ENCODE measurements at regions not wholly inside any gene's neighbourhood (a gene's known extent, or its start where the extent isn't known, plus 50 kb on each side); places are given as distances from the start of the nearest gene placed in this dataset.

DNA sequence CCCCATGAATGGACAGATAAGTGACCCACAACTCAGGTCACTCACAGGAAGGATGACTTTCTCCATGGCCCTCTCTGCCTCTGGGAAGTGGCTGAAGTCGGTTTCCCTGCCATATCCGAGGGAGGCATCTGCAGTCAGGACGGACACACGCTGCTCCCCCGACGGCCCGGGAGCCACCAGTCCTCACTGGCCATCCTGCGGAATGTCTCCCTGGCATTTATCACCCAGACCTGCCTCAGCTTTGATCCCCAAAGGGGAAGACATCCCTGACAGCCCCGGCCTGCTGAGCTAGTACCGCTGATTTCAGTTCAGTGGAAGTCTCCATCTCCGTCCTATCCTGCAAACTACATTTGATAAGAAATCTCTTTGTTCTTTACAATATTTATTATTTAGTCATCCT is 339.5 kb upstream of the MKI67 start:
- TF ChIP-seq, protein P1, sequence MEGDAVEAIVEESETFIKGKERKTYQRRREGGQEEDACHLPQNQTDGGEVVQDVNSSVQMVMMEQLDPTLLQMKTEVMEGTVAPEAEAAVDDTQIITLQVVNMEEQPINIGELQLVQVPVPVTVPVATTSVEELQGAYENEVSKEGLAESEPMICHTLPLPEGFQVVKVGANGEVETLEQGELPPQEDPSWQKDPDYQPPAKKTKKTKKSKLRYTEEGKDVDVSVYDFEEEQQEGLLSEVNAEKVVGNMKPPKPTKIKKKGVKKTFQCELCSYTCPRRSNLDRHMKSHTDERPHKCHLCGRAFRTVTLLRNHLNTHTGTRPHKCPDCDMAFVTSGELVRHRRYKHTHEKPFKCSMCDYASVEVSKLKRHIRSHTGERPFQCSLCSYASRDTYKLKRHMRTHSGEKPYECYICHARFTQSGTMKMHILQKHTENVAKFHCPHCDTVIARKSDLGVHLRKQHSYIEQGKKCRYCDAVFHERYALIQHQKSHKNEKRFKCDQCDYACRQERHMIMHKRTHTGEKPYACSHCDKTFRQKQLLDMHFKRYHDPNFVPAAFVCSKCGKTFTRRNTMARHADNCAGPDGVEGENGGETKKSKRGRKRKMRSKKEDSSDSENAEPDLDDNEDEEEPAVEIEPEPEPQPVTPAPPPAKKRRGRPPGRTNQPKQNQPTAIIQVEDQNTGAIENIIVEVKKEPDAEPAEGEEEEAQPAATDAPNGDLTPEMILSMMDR (IDR thresholded peaks at IDR 0.05; ENCODE audit: control extremely low read depth, extremely low read depth): no peak
- Histone ChIP-seq H3K4me1 (ENCODE audit: control insufficient read depth in 5 of 5, insufficient read depth in 5 of 5, low read length in 5 of 5) (no peaks in the 10 kb centered on the region), H3K4me3 (no peak overlapping the region), H3K27me3 (ENCODE audit: control insufficient read depth in 3 of 3, insufficient read depth in 3 of 3, low read length in 2 of 3) (peaks cover 0 to 5% (median 4%) of the 10 kb centered on the region in 3 donors), H3K27ac (ENCODE audit: low read depth in 1 of 2, low read length in 1 of 2) (no peak overlapping the region), H3K9ac (ENCODE audit: insufficient read depth in 1 of 2, low read length in 2 of 2) (no peak overlapping the region), H3K9me3 (ENCODE audit: control insufficient read depth in 4 of 4, insufficient read depth in 3 of 4, low read length in 3 of 4) (peaks cover 0 to 3% (median 0%) of the 10 kb centered on the region in 4 donors), H3K36me3 (ENCODE audit: control insufficient read depth in 4 of 4, insufficient read depth in 4 of 4, low read length in 4 of 4) (no peaks in the 10 kb centered on the region)
- DNase-seq: no peak
- 77 to 80% methylated on average over 11 of the region's 11 CpGs for WGBS, 2 donors
- ATAC-seq (ENCODE audit: insufficient read depth, low FRiP score): no peak

DNA sequence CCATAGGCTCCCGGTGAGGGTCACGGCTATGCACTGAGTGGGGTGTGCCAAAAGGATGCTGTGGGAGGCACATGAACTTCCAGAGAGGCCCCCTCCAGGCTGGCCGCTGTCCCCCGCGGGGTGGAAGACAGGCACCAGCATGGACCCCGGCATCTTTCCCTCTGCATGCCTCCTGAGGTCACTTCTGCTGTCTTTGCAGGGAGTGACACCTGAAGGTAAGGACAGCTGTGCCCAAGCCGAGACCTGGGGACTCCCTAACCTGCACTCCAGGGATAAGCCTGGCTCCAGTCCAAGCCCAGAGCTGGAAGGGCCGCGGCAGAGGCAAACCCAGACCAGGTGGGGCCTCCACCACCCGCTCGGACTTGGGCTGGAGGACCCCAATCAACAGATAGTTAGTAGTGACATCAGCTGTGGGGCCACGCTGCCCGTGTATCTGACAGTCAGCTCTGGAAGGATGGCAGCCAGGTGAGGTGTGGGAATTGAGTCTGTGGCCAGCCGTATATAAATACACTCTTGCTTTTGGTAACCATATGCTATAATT is 340.7 kb upstream of the MKI67 start:
- ATAC-seq (ENCODE audit: insufficient read depth, low FRiP score) (no peak), DNase-seq (no peak)
- TF ChIP-seq, protein P1 (IDR thresholded peaks at IDR 0.05; ENCODE audit: control extremely low read depth, extremely low read depth): no peak
- no peak overlapping the region for H3K9ac ChIP-seq (ENCODE audit: insufficient read depth in 1 of 2, low read length in 2 of 2)
- 90 to 96% methylated on average over 14 of the region's 14 CpGs for whole genome bisulfite sequencing, 2 donors
- no peak overlapping the region for H3K27ac ChIP-seq (ENCODE audit: low read depth in 1 of 2, low read length in 1 of 2)
- no peak overlapping the region for H3K4me3 ChIP-seq
- H3K9me3 ChIP-seq (ENCODE audit: control insufficient read depth in 4 of 4, insufficient read depth in 3 of 4, low read length in 3 of 4): peaks cover 0 to 3% (median 0%) of the 10 kb centered on the region in 4 donors
- peaks cover 0 to 9% (median 4%) of the 10 kb centered on the region in 3 donors for H3K27me3 ChIP-seq (ENCODE audit: control insufficient read depth in 3 of 3, insufficient read depth in 3 of 3, low read length in 2 of 3)
- H3K4me1 ChIP-seq (ENCODE audit: control insufficient read depth in 5 of 5, insufficient read depth in 5 of 5, low read length in 5 of 5): no peaks in the 10 kb centered on the region
- no peaks in the 10 kb centered on the region for H3K36me3 ChIP-seq (ENCODE audit: control insufficient read depth in 4 of 4, insufficient read depth in 4 of 4, low read length in 4 of 4)

DNA sequence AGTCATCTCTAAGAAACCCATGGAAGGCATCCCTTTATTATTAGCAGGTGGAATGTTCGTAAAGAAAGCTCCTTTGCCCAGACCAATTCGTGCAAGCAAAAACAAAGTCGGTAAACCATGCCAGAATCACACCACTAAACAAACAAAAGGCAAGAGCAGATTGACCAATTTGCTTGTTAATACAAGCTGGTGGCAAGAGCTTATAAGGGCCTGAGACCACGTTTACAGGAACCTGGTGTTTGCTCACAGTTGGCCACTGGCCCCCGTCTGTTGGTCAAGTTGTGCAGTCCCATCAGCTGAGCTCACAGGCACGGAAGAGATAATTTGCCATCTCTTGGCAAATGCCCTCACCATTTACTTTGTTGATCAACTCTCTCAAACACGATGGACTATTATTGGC is 342.2 kb upstream of the MKI67 start:
- Histone ChIP-seq H3K4me1 (ENCODE audit: control insufficient read depth in 5 of 5, insufficient read depth in 5 of 5, low read length in 5 of 5) (no peaks in the 10 kb centered on the region), H3K36me3 (ENCODE audit: control insufficient read depth in 4 of 4, insufficient read depth in 4 of 4, low read length in 4 of 4) (no peaks in the 10 kb centered on the region), H3K9ac (ENCODE audit: insufficient read depth in 1 of 2, low read length in 2 of 2) (no peak overlapping the region), H3K27me3 (ENCODE audit: control insufficient read depth in 3 of 3, insufficient read depth in 3 of 3, low read length in 2 of 3) (peaks cover 0 to 5% (median 4%) of the 10 kb centered on the region in 3 donors), H3K4me3 (no peak overlapping the region), H3K9me3 (ENCODE audit: control insufficient read depth in 4 of 4, insufficient read depth in 3 of 4, low read length in 3 of 4) (peaks cover 0 to 3% (median under 1%) of the 10 kb centered on the region in 4 donors), H3K27ac (ENCODE audit: low read depth in 1 of 2, low read length in 1 of 2) (no peak overlapping the region)
- DNase-seq (no peak), ATAC-seq (ENCODE audit: insufficient read depth, low FRiP score) (no peak)
- WGBS, 2 donors: 68 to 85% methylated on average over 7 of the region's 7 CpGs
- TF ChIP-seq, protein P1 (IDR thresholded peaks at IDR 0.05; ENCODE audit: control extremely low read depth, extremely low read depth): no peak

DNA sequence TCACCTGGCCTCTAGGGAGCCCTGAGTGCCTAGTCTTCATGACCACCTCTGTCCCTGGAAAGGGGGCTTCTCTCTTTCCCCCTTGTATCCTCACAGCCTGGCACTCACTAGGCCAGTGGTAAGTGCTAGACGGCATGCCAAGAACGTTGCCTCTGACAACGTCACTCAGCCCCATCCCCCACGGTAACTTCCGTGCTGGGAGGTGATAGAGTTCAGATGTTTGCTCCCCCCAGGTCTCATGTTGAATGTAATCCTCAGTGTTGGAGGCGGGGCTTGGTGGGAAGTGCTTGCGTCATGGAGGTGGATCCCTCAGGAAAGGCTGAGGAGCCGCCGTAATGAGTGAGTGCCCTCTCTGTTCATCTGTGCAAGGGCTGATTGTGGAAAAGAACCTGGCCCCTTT is 343.3 kb upstream of the MKI67 start:
- Histone ChIP-seq H3K4me3 (no peak overlapping the region), H3K36me3 (ENCODE audit: control insufficient read depth in 4 of 4, insufficient read depth in 4 of 4, low read length in 4 of 4) (no peaks in the 10 kb centered on the region), H3K9ac (ENCODE audit: insufficient read depth in 1 of 2, low read length in 2 of 2) (no peak overlapping the region), H3K27ac (ENCODE audit: low read depth in 1 of 2, low read length in 1 of 2) (no peak overlapping the region), H3K9me3 (ENCODE audit: control insufficient read depth in 4 of 4, insufficient read depth in 3 of 4, low read length in 3 of 4) (peaks cover 0 to 2% (median under 1%) of the 10 kb centered on the region in 4 donors), H3K27me3 (ENCODE audit: control insufficient read depth in 3 of 3, insufficient read depth in 3 of 3, low read length in 2 of 3) (peaks cover 0 to 5% (median 0%) of the 10 kb centered on the region in 3 donors), H3K4me1 (ENCODE audit: control insufficient read depth in 5 of 5, insufficient read depth in 5 of 5, low read length in 5 of 5) (no peaks in the 10 kb centered on the region)
- 64 to 79% methylated on average over 9 of the region's 9 CpGs for WGBS, 2 donors
- ATAC-seq (ENCODE audit: insufficient read depth, low FRiP score) (no peak), DNase-seq (no peak)
- TF ChIP-seq, protein P1 (IDR thresholded peaks at IDR 0.05; ENCODE audit: control extremely low read depth, extremely low read depth): no peak

Measured in lung (tissue), 11 donors.